ENCODE measurements at regions not wholly inside any gene's neighbourhood (a gene's known extent, or its start where the extent isn't known, plus 50 kb on each side); places are given as distances from the start of the nearest gene placed in this dataset.

DNA sequence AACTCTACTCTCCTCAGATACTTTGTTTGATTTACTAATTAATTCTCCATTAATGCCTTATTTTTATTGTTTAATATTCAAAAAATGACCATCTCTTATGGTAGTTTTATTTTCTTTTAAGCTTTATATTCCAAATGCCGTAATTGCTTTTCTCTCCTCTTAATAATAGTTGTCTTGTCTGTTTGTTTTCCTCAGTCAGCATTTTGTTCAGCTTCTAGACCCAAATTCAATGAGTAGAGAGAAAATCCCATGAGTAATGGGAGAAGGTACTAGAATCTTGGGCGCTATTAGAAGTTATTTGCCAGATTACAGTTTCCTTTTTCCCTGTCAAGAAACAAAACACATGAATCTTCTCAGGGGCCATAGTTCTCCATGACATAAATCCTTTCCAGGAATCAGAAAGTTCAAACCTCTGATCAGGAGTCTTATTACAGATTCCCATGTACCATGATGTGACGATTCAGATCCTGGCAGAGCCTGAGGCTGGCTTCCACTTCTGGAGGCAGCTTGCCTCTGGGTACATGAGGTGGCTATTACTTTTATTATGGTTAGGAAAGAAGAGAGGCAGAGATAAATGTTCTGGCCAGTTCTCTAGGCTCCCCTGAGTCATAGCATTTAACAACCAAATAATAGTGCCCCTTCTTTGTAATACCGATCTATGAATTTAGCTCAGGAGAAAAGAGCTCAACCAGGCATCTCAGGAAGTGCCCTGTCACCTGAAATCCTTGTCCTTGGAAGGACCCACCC is 485.1 kb upstream of the SETBP1 start:
- TF ChIP-seq, protein P1, sequence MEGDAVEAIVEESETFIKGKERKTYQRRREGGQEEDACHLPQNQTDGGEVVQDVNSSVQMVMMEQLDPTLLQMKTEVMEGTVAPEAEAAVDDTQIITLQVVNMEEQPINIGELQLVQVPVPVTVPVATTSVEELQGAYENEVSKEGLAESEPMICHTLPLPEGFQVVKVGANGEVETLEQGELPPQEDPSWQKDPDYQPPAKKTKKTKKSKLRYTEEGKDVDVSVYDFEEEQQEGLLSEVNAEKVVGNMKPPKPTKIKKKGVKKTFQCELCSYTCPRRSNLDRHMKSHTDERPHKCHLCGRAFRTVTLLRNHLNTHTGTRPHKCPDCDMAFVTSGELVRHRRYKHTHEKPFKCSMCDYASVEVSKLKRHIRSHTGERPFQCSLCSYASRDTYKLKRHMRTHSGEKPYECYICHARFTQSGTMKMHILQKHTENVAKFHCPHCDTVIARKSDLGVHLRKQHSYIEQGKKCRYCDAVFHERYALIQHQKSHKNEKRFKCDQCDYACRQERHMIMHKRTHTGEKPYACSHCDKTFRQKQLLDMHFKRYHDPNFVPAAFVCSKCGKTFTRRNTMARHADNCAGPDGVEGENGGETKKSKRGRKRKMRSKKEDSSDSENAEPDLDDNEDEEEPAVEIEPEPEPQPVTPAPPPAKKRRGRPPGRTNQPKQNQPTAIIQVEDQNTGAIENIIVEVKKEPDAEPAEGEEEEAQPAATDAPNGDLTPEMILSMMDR (IDR thresholded peaks at IDR 0.05; ENCODE audit: insufficient read depth, missing control alignments), result no peak
- DNase-seq (ENCODE audit: insufficient read length, low spot score) (no peak), FAIRE-seq (no peak)

DNA sequence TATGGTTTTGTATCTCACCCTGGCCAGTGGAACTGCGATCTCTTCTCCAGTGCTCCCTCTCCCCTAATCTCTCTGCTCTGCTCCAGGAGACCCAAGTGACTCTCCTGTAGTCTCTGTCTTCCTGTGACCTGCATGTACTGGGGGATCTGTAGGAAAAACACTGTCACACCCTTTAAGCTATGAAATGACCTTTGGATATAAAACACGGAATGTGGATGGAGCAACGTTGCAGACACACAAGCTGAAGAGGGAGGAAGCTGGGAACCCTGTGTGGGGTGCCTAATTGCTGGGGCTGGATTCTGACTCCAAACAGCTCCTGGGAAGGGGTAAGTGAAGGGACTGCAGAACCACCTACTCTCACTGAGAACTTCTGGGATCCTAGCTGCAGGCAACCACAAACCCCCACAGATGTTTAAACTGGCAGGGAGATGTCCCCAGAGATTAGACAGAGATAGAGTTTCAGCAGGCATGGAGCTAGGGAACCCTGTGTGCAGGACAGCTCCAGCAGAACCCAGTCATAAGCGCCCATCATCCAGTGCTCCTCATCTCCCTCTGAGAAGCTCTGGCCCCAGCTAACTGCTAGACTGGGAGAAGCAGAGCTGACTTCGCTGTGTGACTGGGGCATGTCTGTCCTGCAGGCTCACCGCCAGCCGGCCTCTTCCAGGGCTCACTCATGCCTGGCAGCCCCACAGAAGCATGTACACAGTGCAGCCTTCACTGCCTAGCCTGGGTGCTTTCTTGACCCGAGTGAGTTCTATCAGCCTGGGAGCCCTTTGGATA is 482.7 kb upstream of the SETBP1 start:
- FAIRE-seq (no peak), DNase-seq (ENCODE audit: insufficient read length, low spot score) (no peak)
- TF ChIP-seq, protein P1 (IDR thresholded peaks at IDR 0.05; ENCODE audit: insufficient read depth, missing control alignments), result no peak

DNA sequence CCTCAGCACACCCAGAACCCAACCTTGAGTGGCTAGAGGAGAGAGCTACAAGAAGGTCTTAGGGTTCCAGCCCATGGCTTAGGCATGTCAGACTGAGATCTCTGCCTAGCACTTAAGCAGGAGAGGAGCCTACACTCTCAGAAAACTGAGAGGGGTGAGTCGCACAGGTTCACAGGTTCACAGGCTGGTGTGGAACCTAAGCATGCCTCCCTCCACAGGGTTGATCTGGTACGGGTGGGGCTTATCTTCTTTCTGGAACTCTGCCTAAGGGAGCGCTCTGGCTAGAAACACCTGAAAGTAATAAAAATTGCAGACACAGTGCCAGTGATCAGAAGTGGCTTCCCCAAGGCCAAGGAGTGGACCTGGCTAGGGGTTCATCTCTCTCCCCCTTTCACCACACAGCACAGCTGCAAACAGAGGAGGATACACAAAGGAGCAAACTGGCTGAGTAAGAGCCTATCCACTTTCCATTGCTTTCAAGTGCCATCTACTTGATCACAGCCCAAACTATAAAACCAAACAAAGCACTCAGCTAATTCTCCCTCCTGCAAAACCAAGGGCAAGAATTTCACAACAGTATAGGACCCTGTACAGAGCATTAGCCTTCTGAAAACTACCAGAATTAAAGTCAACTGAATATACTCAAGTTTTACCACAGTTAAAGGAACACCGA is 481.9 kb upstream of the SETBP1 start:
- TF ChIP-seq, protein P1 (IDR thresholded peaks at IDR 0.05; ENCODE audit: insufficient read depth, missing control alignments), result no peak
- no peak for DNase-seq (ENCODE audit: insufficient read length, low spot score)

DNA sequence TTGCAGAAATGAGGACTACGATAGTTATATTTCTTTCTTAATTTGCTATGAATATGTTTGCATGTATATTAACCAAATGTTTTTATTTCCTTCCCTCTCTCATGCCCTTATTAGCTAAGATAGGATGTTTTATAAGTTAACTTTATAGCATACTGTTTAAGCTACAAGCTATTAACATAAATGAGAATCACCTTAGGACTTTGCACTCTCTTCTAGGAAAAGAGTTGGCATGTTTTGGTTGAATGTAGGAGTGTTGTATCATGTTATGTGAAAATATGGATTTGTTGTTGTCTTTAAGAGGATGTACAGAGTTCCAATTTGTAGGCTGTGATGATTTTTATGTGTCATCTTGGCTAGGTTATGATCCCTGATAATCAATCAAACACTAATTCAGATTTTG is 467.4 kb upstream of the SETBP1 start:
- FAIRE-seq, result no peak
- DNase-seq (ENCODE audit: insufficient read length, low spot score), result no peak
- TF ChIP-seq, protein P1 (IDR thresholded peaks at IDR 0.05; ENCODE audit: insufficient read depth, missing control alignments), result no peak

More for the DNA sequence above, 481.9 kb upstream of the SETBP1 start:
- FAIRE-seq, result no peak

DNA sequence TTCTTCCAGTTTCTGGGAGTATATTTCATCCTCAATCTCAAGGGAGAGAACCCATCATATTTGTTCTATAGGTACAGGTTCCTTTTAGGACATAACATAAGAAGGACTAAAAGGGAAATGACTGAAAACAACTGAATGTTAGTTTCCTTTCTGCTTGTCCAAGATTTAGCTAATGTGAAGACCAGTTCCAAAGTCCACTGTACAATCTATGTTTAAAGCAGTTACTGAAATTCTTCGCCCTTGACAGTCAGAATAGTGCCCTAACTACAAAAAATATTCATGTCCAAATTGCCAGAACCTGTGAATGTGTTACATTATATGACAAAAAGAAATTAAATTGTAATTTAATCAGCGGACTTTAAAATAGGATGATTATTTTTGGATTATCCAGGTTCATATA is 466.3 kb upstream of the SETBP1 start:
- FAIRE-seq (no peak), DNase-seq (ENCODE audit: insufficient read length, low spot score) (no peak)
- TF ChIP-seq, protein P1 (IDR thresholded peaks at IDR 0.05; ENCODE audit: insufficient read depth, missing control alignments), result no peak

DNA sequence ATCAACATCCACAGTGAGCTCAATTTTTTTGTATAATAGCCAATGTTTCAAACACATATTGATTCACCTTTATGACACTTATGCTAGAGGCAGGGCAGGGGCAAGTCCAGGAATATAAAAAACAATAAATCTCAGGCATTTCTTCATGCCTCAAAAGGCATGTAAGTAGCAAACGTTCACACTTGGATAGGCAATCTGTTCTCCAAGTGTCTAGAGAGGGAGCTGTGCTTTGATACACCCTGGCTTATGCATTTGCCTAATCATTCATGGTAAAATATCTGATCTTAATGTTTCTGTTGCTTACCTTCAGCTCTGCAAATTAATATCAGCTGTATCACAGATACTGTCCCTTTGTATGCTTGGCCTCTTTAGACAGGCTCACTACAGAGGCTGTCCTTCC is 464.5 kb upstream of the SETBP1 start:
- no peak for FAIRE-seq
- no peak for DNase-seq (ENCODE audit: insufficient read length, low spot score)

More for the DNA sequence above, 464.5 kb upstream of the SETBP1 start:
- TF ChIP-seq, protein P1 (IDR thresholded peaks at IDR 0.05; ENCODE audit: insufficient read depth, missing control alignments), result no peak

Measured in D721Med (cell line).